A673 (cell line): ENCODE measurements at regions not wholly inside any gene's neighbourhood (a gene's known extent, or its start where the extent isn't known, plus 50 kb on each side); places are given as distances from the start of the nearest gene placed in this dataset.

Experiments used
- BruUV-seq: library from RNA; stranded (reverse); fragments of 400-500 nt; replicated peaks from 2 replicates; lab custom pipeline; 2021; lab: Mats Ljungman, UMichigan
- CTCF ChIA-PET: fragments of 300-600 bp; sonication (Branson Sonifier 250); formaldehyde crosslinking; loops from one replicate; lab custom pipeline; 2022; ENCODE audit warnings: antibody characterized with exemption; lab: Charles Lee
- POLR2A ChIA-PET: fragments of 300-600 bp; sonication (Branson Sonifier 250); formaldehyde crosslinking; loops from one replicate; lab custom pipeline; 2022; ENCODE audit warnings: antibody characterized with exemption; ENCODE audit not compliant: low non-redundant PET; lab: Charles Lee
- DNase-seq: peaks from one replicate; pipeline ENCODE4 v3.0.0-alpha.2; 2015; ENCODE audit warnings: low spot score
- H3K27ac ChIP-seq: fragments of 200-600 bp; sonication (generic); 2 replicates; pipeline ENCODE4 v1.5.1; 2016; ENCODE audit warnings: mixed run types, low read depth, mild to moderate bottlenecking, mixed read lengths, antibody characterized with exemption, low read length; ENCODE audit not compliant: poor library complexity, severe bottlenecking
- H3K27me3 ChIP-seq: fragments of 200-600 bp; sonication (generic); replicated peaks from 2 replicates; pipeline ENCODE4 v1.6.1; 2017; ENCODE audit warnings: mixed run types, low read depth, mild to moderate bottlenecking, mixed read lengths, antibody characterized with exemption, low read length; ENCODE audit not compliant: insufficient read depth, poor library complexity
- H3K36me3 ChIP-seq: fragments of 200-600 bp; sonication (generic); 2 replicates; pipeline ENCODE4 v1.6.1; 2016; ENCODE audit warnings: mixed run types, mild to moderate bottlenecking, mixed read lengths, antibody characterized with exemption, low read length; ENCODE audit not compliant: insufficient read depth, poor library complexity, severe bottlenecking
- H3K4me1 ChIP-seq: fragments of 200-600 bp; sonication (generic); 2 replicates; pipeline ENCODE4 v1.6.1; 2017; ENCODE audit warnings: mixed run types, mild to moderate bottlenecking, mixed read lengths, antibody characterized with exemption, low read length; ENCODE audit not compliant: insufficient read depth, poor library complexity, severe bottlenecking
- H3K4me3 ChIP-seq: fragments of 200-600 bp; sonication (generic); 2 replicates; pipeline ENCODE4 v1.5.1; 2016; ENCODE audit warnings: low read depth, mixed run types, mild to moderate bottlenecking, mixed read lengths, low read length; ENCODE audit not compliant: poor library complexity, severe bottlenecking
- H3K9me3 ChIP-seq: fragments of 200-600 bp; sonication (generic); 2 replicates; pipeline ENCODE4 v1.6.1; 2016; ENCODE audit warnings: mixed run types, low read depth, mild to moderate bottlenecking, mixed read lengths, antibody characterized with exemption, low read length; ENCODE audit not compliant: poor library complexity, severe bottlenecking
- EZH2 ChIP-seq: fragments of 200-600 bp; sonication (generic); IDR thresholded peaks from 2 replicates; pipeline ENCODE4 v1.6.1; 2017; ENCODE audit warnings: borderline replicate concordance, low read depth, mild to moderate bottlenecking, mixed read lengths, antibody characterized with exemption, low read length; ENCODE audit not compliant: poor library complexity, severe bottlenecking
- intact Hi-C: fragments of 100-400 bp; cut with micrococcal nuclease; formaldehyde crosslinking; loops from one replicate; pipeline ENCODE4 v1.10.0; 2022; ENCODE audit not compliant: unreplicated experiment
- TF ChIP-seq, protein P1 (sequence below): fragments of 300-800, 200-600 bp; sonication (generic); conservative IDR thresholded peaks from 2 replicates; pipeline ENCODE4 v1.5.1; 2017; ENCODE audit warnings: low read depth, mild to moderate bottlenecking, antibody characterized with exemption, low read length, moderate library complexity, mixed read lengths

DNA sequence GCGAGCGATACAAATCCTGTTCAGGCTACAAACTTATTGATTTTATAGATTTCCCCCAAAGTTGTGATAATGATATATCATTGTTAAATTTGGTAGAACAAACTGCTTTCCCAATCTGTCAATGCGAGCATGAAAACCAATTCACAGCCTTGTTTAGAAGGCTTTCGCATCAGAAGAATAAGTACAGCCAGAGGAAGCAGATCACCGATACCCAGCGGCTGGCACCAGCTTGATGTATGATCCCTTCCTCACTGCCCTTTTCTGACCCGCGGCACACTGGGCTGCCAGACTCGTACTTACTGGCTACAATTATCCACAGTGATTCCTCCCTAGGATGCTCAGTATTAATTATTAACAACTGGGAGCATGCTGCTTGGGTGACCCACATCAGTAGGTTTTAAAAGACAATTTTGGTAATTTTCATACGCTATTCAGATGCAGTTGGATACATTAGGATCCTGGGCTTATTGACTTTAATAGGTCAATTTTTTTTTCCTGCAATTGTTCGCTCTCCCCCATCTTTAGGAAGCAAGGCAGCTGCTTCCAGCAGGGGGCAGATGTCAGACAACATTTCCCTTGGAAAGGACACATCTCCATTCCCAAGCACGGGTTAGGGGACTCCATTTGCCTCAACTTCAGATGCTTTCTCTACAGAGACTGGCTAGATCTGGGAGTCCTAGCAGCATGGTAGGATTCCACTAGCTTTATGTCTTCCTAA, 582.7 kb upstream of the PSMD7 start:
- peak; percentile 60 for DNase-seq
- Histone ChIP-seq H3K4me1 (no peaks in the 10 kb centered on the region), H3K36me3 (no peaks in the 10 kb centered on the region), H3K9me3 (no peaks in the 10 kb centered on the region), H3K4me3 (no peak overlapping the region), H3K27me3 (peaks cover 6% of the 10 kb centered on the region), H3K27ac (no peak overlapping the region)
- no TSS peak for BruUV-seq
- ChIA-PET CTCF (interaction anchor here (0.9 kb wide), 1 partner anchor 513 kb away, joined by 3 read pairs; no protein-coding TSS in a partner anchor), POLR2A (no interaction called here)
- intact Hi-C loops, result loop anchor here (5.0 to 10.0 kb wide), 4 partner anchors 161 to 561 kb away; no protein-coding TSS in a partner anchor
- no peak for TF ChIP-seq EZH2
- TF ChIP-seq, protein P1, sequence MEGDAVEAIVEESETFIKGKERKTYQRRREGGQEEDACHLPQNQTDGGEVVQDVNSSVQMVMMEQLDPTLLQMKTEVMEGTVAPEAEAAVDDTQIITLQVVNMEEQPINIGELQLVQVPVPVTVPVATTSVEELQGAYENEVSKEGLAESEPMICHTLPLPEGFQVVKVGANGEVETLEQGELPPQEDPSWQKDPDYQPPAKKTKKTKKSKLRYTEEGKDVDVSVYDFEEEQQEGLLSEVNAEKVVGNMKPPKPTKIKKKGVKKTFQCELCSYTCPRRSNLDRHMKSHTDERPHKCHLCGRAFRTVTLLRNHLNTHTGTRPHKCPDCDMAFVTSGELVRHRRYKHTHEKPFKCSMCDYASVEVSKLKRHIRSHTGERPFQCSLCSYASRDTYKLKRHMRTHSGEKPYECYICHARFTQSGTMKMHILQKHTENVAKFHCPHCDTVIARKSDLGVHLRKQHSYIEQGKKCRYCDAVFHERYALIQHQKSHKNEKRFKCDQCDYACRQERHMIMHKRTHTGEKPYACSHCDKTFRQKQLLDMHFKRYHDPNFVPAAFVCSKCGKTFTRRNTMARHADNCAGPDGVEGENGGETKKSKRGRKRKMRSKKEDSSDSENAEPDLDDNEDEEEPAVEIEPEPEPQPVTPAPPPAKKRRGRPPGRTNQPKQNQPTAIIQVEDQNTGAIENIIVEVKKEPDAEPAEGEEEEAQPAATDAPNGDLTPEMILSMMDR, result peak; percentile 69

DNA sequence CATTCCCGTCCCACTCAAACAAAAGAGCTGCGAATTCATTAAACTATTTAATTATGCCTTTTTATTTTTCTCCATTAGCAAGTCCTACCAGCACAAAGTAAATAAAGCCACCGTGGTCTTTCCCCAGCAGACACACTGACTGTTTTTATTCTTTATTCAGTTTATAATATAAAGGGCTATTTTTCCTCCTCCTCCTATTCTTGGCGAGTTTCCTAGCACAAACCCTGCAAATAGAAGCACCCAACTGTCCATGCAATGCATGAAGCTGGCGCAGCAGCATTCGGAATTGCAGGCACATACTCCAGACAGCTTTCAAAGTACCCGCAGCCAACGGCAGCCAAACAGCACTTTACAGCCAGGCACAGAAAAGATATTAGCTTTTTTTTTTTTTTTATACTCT, 583.4 kb upstream of the PSMD7 start:
- POLR2A ChIA-PET, result no interaction called here
- TF ChIP-seq, protein P1, result no peak
- TF ChIP-seq EZH2, result no peak
- CTCF ChIA-PET, result interaction anchor here (0.7 kb wide), 1 partner anchor 298 kb away, joined by 4 read pairs; no protein-coding TSS in a partner anchor

DNA sequence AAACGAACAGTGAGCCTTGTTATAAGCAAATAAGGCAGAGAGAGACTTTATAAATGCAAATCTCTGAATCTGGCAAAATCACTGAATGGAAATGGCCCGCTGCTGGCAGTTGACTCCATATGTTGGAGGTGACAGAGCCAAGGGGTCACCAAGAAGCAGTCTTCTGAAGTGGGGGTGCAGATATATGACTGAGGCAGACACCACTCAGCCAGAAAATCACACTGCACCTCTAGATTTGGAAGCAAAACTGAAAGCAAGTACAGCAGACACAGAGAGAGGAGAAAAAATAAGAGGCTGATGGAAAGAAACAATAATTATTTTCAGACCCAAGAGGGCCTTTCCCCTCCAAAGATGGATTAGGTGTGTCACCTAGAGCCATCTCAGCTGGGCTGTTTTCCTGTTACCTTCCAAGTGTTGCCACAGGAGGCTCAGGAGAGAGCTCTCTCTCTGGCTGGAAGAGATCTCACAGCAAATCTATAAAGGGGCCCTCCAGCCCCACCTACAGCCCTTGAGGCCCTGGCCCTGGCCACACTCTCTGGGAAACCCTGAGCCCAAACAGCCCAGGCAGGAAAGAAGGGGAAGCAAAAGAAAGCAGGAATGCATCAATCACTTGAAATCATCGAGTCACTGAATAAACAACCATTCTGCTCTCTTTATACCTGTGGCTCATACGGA, 585.1 kb upstream of the PSMD7 start:
- intact Hi-C loops, result loop anchor here (5.0 to 10.0 kb wide), 4 partner anchors 163 to 563 kb away; no protein-coding TSS in a partner anchor
- no TSS peak for BruUV-seq
- Histone ChIP-seq H3K27ac (no peak overlapping the region), H3K4me1 (no peaks in the 10 kb centered on the region), H3K27me3 (peaks cover 10% of the 10 kb centered on the region), H3K9me3 (no peaks in the 10 kb centered on the region), H3K36me3 (no peaks in the 10 kb centered on the region), H3K4me3 (no peak overlapping the region)
- DNase-seq, result no peak
- TF ChIP-seq, protein P1, result no peak
- TF ChIP-seq EZH2, result no peak
- ChIA-PET CTCF (interaction anchor here (0.6 kb wide), 1 partner anchor 92 kb away, joined by 3 read pairs; no protein-coding TSS in a partner anchor), POLR2A (no interaction called here)

More for the DNA sequence above, 583.4 kb upstream of the PSMD7 start:
- Histone ChIP-seq H3K4me3 (no peak overlapping the region), H3K9me3 (no peaks in the 10 kb centered on the region), H3K27ac (no peak overlapping the region), H3K27me3 (peaks cover 11% of the 10 kb centered on the region), H3K4me1 (no peaks in the 10 kb centered on the region), H3K36me3 (no peaks in the 10 kb centered on the region)
- intact Hi-C loops, result loop anchor here (5.0 to 10.0 kb wide), 4 partner anchors 162 to 562 kb away; no protein-coding TSS in a partner anchor
- no TSS peak for BruUV-seq
- peak; percentile 34 for DNase-seq
